H1 (cell line): ENCODE measurements at regions not wholly inside any gene's neighbourhood (a gene's known extent, or its start where the extent isn't known, plus 50 kb on each side); places are given as distances from the start of the nearest gene placed in this dataset.

ENCODE experiments used
- CTCF ChIA-PET: fragments of 300-600 bp; sonication (Branson Sonifier 250); formaldehyde crosslinking; loops from one replicate; lab custom pipeline; 2021; ENCODE audit not compliant: partially characterized antibody; lab: Charles Lee
- POLR2A ChIA-PET: fragments of 300-600 bp; sonication (Branson Sonifier 250); formaldehyde crosslinking; loops from one replicate; lab custom pipeline; 2021; ENCODE audit warnings: inconsistent platforms; ENCODE audit not compliant: partially characterized antibody; lab: Charles Lee
- DNase-seq, 2 experiments: peaks; one replicate each; pipeline versions ENCODE4 v3.0.0 to v3.0.0-alpha.2; 2010 to 2022; ENCODE audit warnings: low spot score in 2 of 2, low read depth in 1 of 2, mixed read lengths in 1 of 2
- FAIRE-seq: peaks from 2 replicates; lab custom pipeline; 2011; peaks lifted over from hg19 to GRCh38; lab: Jason Lieb, UNC
- H2AFZ ChIP-seq: 2 replicates; pipeline ENCODE4 v1.8.1; 2012; ENCODE audit warnings: low read length, inconsistent platforms
- H2AK5ac ChIP-seq: 2 replicates; pipeline ENCODE4 v1.6.1; 2013; ENCODE audit warnings: low read depth, low read length
- H2BK120ac ChIP-seq: replicated peaks from 2 replicates; pipeline ENCODE3; 2013; ENCODE audit warnings: low read depth, low read length, inconsistent platforms
- H2BK12ac ChIP-seq: 2 replicates; pipeline ENCODE4 v1.6.1; 2013; ENCODE audit warnings: low read depth, low read length
- H2BK15ac ChIP-seq: 2 replicates; pipeline ENCODE4 v1.6.1; 2013; ENCODE audit warnings: low read length
- H2BK20ac ChIP-seq: 2 replicates; pipeline ENCODE4 v1.6.1; 2013; ENCODE audit warnings: low read length
- H2BK5ac ChIP-seq: 2 replicates; pipeline ENCODE4 v1.6.1; 2013; ENCODE audit warnings: low read depth, low read length
- H3K14ac ChIP-seq: 2 replicates; pipeline ENCODE4 v1.6.1; 2013; ENCODE audit warnings: inconsistent platforms; ENCODE audit not compliant: insufficient read length
- H3K18ac ChIP-seq: 2 replicates; pipeline ENCODE4 v1.6.1; 2013; ENCODE audit warnings: low read length; ENCODE audit errors: extremely low read depth
- H3K23ac ChIP-seq: 2 replicates; pipeline ENCODE4 v1.6.1; 2013; ENCODE audit warnings: inconsistent platforms; ENCODE audit not compliant: insufficient read length
- H3K23me2 ChIP-seq: 2 replicates; pipeline ENCODE4 v1.6.1; 2013; ENCODE audit warnings: low read depth, low read length
- H3K27ac ChIP-seq: 2 replicates; pipeline ENCODE4 v1.6.1; 2011; ENCODE audit warnings: low read depth, low read length, inconsistent platforms
- H3K27me3 ChIP-seq, 4 experiments: replicated peaks in 1 of 4; 1 replicate in 1 of 4; 2 replicates in 3 of 4; pipeline versions ENCODE4 v1.6.1 to v1.8.1; 2011 to 2013; ENCODE audit warnings: low read length in 3 of 4, mild to moderate bottlenecking in 3 of 4, inconsistent platforms in 2 of 4, mixed read lengths in 2 of 4, moderate library complexity in 1 of 4; ENCODE audit not compliant: control insufficient read depth in 3 of 4, insufficient read depth in 3 of 4; ENCODE audit errors: extremely low read depth in 1 of 4
- H3K36me3 ChIP-seq, 4 experiments: 2 replicates each; pipeline versions ENCODE4 v1.6.1 to v1.8.1; 2011 to 2013; ENCODE audit warnings: mild to moderate bottlenecking in 4 of 4, low read length in 3 of 4, moderate library complexity in 2 of 4, control low read depth in 1 of 4, inconsistent platforms in 1 of 4; ENCODE audit not compliant: insufficient read depth in 4 of 4, control insufficient read depth in 2 of 4
- H3K4ac ChIP-seq: replicated peaks from 2 replicates; pipeline ENCODE3; 2013; ENCODE audit warnings: low read length, low read depth, mixed read lengths, inconsistent platforms; ENCODE audit not compliant: insufficient read length
- H3K4me1 ChIP-seq, 4 experiments: replicated peaks in 1 of 4; 1 replicate in 1 of 4; 2 replicates in 3 of 4; pipeline versions ENCODE4 v1.6.1 to v1.8.1; 2011 to 2013; ENCODE audit warnings: low read length in 3 of 4, inconsistent platforms in 2 of 4, mixed read lengths in 1 of 4; ENCODE audit not compliant: insufficient read depth in 4 of 4, control insufficient read depth in 3 of 4
- H3K4me2 ChIP-seq, 2 experiments: 2 replicates each; pipeline versions ENCODE4 v1.6.1 to v1.8.1; 2011 to 2013; ENCODE audit warnings: low read depth in 2 of 2, low read length in 2 of 2, control low read depth in 1 of 2, inconsistent platforms in 1 of 2, mild to moderate bottlenecking in 1 of 2; ENCODE audit not compliant: insufficient read depth in 1 of 2
- H3K4me3 ChIP-seq, 4 experiments: fragments of 200-600, 300-600 bp in 1 of 4; sonication (generic), shearing (Covaris generic), sonication (Bioruptor Twin) in 1 of 4; 2 replicates each; pipeline versions ENCODE4 v1.5.1 to v1.8.1; 2011 to 2016; ENCODE audit warnings: low read length in 4 of 4, low read depth in 3 of 4, control low read depth in 2 of 4, inconsistent platforms in 2 of 4, mild to moderate bottlenecking in 2 of 4, mixed read lengths in 1 of 4, moderate library complexity in 1 of 4; ENCODE audit not compliant: insufficient read depth in 2 of 4; ENCODE audit errors: extremely low read depth in 1 of 4
- H3K56ac ChIP-seq: replicated peaks from 2 replicates; pipeline ENCODE3; 2013; ENCODE audit warnings: low read depth, mild to moderate bottlenecking, mixed read lengths, low read length, inconsistent platforms; ENCODE audit not compliant: insufficient read length
- H3K79me1 ChIP-seq: 2 replicates; pipeline ENCODE4 v1.6.1; 2013; ENCODE audit warnings: low read depth, low read length, control low read depth
- H3K79me2 ChIP-seq, 2 experiments: 2 replicates each; pipeline versions ENCODE4 v1.6.1 to v1.8.1; 2012 to 2013; ENCODE audit warnings: low read length in 2 of 2, mild to moderate bottlenecking in 2 of 2, inconsistent platforms in 1 of 2; ENCODE audit not compliant: insufficient read depth in 2 of 2, control insufficient read depth in 1 of 2
- H3K9ac ChIP-seq, 4 experiments: replicated peaks in 1 of 4; 1 replicate in 1 of 4; 2 replicates in 3 of 4; pipeline versions ENCODE4 v1.6.1 to v1.8.1; 2011 to 2013; ENCODE audit warnings: low read depth in 3 of 4, low read length in 3 of 4, control low read depth in 2 of 4, mild to moderate bottlenecking in 2 of 4, moderate library complexity in 2 of 4, inconsistent platforms in 1 of 4; ENCODE audit errors: extremely low read depth in 1 of 4
- H3K9me3 ChIP-seq, 2 experiments: 2 replicates each; pipeline versions ENCODE4 v1.6.1 to v1.8.1; 2012 to 2013; ENCODE audit warnings: mild to moderate bottlenecking in 2 of 2, moderate library complexity in 2 of 2, control low read depth in 1 of 2, inconsistent platforms in 1 of 2, low read depth in 1 of 2, low read length in 1 of 2, mixed read lengths in 1 of 2; ENCODE audit not compliant: insufficient read depth in 2 of 2
- H4K20me1 ChIP-seq, 2 experiments: replicated peaks in 1 of 2; 2 replicates each; pipeline versions ENCODE3 to v1.8.1; 2011 to 2013; ENCODE audit warnings: inconsistent platforms in 2 of 2, low read length in 2 of 2, mild to moderate bottlenecking in 1 of 2; ENCODE audit not compliant: insufficient read depth in 2 of 2, control insufficient read depth in 1 of 2
- H4K5ac ChIP-seq: 2 replicates; pipeline ENCODE4 v1.6.1; 2013; ENCODE audit warnings: low read length, low read depth, mixed read lengths, inconsistent platforms; ENCODE audit not compliant: insufficient read length
- H4K8ac ChIP-seq: 2 replicates; pipeline ENCODE4 v1.8.0; 2013; ENCODE audit warnings: mild to moderate bottlenecking, moderate library complexity, low read length, inconsistent platforms; ENCODE audit not compliant: insufficient read depth; ENCODE audit errors: extremely low read depth
- H4K91ac ChIP-seq: replicated peaks from 2 replicates; pipeline ENCODE3; 2013; ENCODE audit warnings: low read length, mixed read lengths, inconsistent platforms; ENCODE audit not compliant: insufficient read length
- whole genome bisulfite sequencing, 2 experiments: shearing (Covaris generic) in 1 of 2; methylation state at CpG; one replicate each; pipeline versions ENCODE4 v1.1.6 to v1.1.7; 2013 to 2015; ENCODE audit warnings: low lambda C conversion rate in 2 of 2, mixed read lengths in 2 of 2, inconsistent platforms in 1 of 2, low coverage in 1 of 2, missing lambda C conversion rate in 1 of 2; ENCODE audit not compliant: insufficient replicate concordance in 2 of 2, insufficient coverage in 1 of 2, insufficient read length in 1 of 2; ENCODE audit errors: extremely low coverage in 1 of 2, missing lambda C conversion rate in 1 of 2; 5-methylcytosine and 5-hydroxymethylcytosine counted together

DNA sequence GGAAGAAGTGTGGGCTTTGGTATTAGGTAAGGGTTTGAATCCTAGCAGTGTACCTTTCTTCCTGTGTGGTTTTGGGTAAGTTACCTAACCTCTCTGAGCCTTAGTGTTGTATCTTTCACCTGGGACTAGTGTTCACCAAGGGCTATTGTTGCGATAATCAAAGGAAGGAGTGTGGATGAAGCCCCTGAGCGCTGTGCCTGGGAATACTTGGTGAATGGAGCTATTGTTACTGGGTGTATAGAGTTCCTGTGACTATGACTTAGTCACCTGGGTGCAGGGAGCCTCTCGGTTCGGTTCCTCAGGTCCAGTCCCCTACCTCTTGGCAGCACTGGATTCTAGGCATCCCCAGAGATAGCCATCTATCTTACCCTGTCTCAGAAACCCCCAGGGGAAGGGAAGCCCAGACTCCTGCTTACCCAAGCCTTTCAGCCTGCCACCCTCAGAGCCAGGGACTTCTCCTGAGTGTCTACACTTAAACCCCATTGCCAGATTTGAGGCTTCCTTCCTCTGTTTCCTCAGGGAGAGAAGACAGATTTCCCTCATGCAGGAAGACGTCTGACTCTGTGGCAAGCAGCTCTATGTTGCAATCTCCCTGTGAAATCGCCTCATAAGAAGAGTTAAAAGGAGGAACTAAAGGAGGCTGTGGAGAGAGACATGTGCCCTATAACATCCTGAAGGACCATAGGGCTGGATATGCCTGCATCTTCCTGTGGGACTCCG, 181.0 kb upstream of the PITX1 start:
- no peak overlapping the region for H3K27ac ChIP-seq
- no peak overlapping the region for H2AFZ ChIP-seq
- H3K4ac ChIP-seq: no peak overlapping the region
- no peak overlapping the region for H2BK5ac ChIP-seq
- no peak overlapping the region for H4K8ac ChIP-seq
- H2AK5ac ChIP-seq: no peak overlapping the region
- POLR2A ChIA-PET: no interaction called here
- no peaks in the 10 kb centered on the region for H3K23me2 ChIP-seq
- no peaks in the 10 kb centered on the region for H3K9me3 ChIP-seq
- no peak overlapping the region for H3K9ac ChIP-seq
- H3K23ac ChIP-seq: no peak overlapping the region
- H4K20me1 ChIP-seq: no peaks in the 10 kb centered on the region
- WGBS, 2 experiments: 89% methylated on average over 7 of the region's 7 CpGs; no CpG with 5 or more reads in 1 of the 2 experiments
- no peak overlapping the region for H4K91ac ChIP-seq
- H3K79me1 ChIP-seq: no peaks in the 10 kb centered on the region
- no peak overlapping the region for H3K4me2 ChIP-seq
- H3K4me1 ChIP-seq: peaks cover 0 to 6% (median 5%) of the 10 kb centered on the region in 4 experiments; a peak in 5 of 7 replicates
- H3K36me3 ChIP-seq: no peaks in the 10 kb centered on the region
- FAIRE-seq: no peak
- no peak overlapping the region for H3K4me3 ChIP-seq
- no peak overlapping the region for H3K14ac ChIP-seq
- DNase-seq: peak in 1 of 2 experiments; percentile 13
- H2BK15ac ChIP-seq: no peak overlapping the region
- no peak overlapping the region for H3K56ac ChIP-seq
- no peaks in the 10 kb centered on the region for H3K79me2 ChIP-seq
- no peak overlapping the region for H2BK20ac ChIP-seq
- no peak overlapping the region for H4K5ac ChIP-seq
- H3K27me3 ChIP-seq: no peaks in the 10 kb centered on the region; a peak in 2 of 7 replicates
- CTCF ChIA-PET: interaction anchor here (0.8 to 2.9 kb wide), 4 partner anchors 9 to 114 kb away, joined by 3 to 19 read pairs (median 4); no protein-coding TSS in a partner anchor
- no peak overlapping the region for H2BK120ac ChIP-seq
- H3K18ac ChIP-seq: no peak overlapping the region
- no peak overlapping the region for H2BK12ac ChIP-seq
